Activated CD4-positive, alpha-beta memory T cell treated with anti-CD3 and anti-CD28 coated beads for 36 hours (primary cell): ENCODE measurements at regions not wholly inside any gene's neighbourhood (a gene's known extent, or its start where the extent isn't known, plus 50 kb on each side); places are given as distances from the start of the nearest gene placed in this dataset.
"Not testable (repeated sequence)": the region's sequence is repeated elsewhere in the genome, so short reads cannot be mapped to it uniquely, and the experiment has no call there.

ENCODE experiments used
- CTCF ChIA-PET: fragments of 350-600 bp; sonication (Branson Sonifier 250); formaldehyde crosslinking; loops from one replicate; lab custom pipeline; 2021; ENCODE audit warnings: antibody characterized with exemption, inconsistent platforms; lab: Charles Lee
- POLR2A ChIA-PET: fragments of 350-600 bp; sonication (Branson Sonifier 250); formaldehyde crosslinking; loops from one replicate; lab custom pipeline; 2021; ENCODE audit warnings: antibody characterized with exemption; lab: Charles Lee
- DNase-seq: peaks from one replicate; pipeline ENCODE4 v3.0.0-alpha.2; 2020
- H3K27ac Mint-ChIP-seq: one replicate; pipeline ENCODE4 v1.8.0; 2021; ENCODE audit warnings: mixed read lengths
- H3K27me3 Mint-ChIP-seq: one replicate; pipeline ENCODE4 v1.8.0; 2021; ENCODE audit warnings: mixed read lengths
- H3K36me3 Mint-ChIP-seq: one replicate; pipeline ENCODE4 v1.8.0; 2021; ENCODE audit warnings: mixed read lengths
- H3K4me1 Mint-ChIP-seq: one replicate; pipeline ENCODE4 v1.8.0; 2021; ENCODE audit warnings: low read depth, mixed read lengths
- H3K4me3 Mint-ChIP-seq: one replicate; pipeline ENCODE4 v1.8.0; 2021; ENCODE audit warnings: mild to moderate bottlenecking, mixed read lengths
- H3K9me3 Mint-ChIP-seq: one replicate; pipeline ENCODE4 v1.8.0; 2021; ENCODE audit warnings: mixed read lengths
- intact Hi-C: fragments of 100-400 bp; cut with micrococcal nuclease; formaldehyde crosslinking; loops from one replicate; pipeline ENCODE4 v1.15.1; 2023

- Mint-ChIP-seq H3K27me3 (no peaks in the 10 kb centered on the region), H3K27ac (no peak overlapping the region)
- intact Hi-C loops: no loop called here
Observed at GRCh38 chr11:104771763-104772162, 126.5 kb downstream of the CASP12 start.

DNA sequence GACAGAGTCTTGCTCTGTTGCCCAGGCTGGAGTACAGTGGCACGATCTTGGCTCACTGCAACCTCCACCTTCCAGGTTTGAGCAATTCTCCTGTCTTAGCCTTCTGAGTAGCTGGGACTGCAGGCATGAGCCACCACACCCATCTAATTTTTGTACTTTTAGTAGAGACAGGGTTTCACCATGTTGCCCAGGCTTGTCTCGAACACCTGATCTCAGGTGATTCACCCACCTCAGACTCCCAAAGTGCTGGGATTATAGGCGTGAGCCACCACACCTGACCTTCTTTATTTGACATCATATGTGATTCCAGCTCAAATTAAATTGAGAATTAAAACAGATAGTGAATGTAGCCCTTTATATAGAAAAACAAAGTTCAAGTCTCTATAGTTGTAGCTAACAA, 127.2 kb downstream of the CASP12 start:
- peaks cover 13% of the 10 kb centered on the region for H3K4me1 Mint-ChIP-seq
- H3K27me3 Mint-ChIP-seq, H3K36me3 Mint-ChIP-seq, H3K27ac Mint-ChIP-seq, H3K4me3 Mint-ChIP-seq, CTCF ChIA-PET, H3K9me3 Mint-ChIP-seq, POLR2A ChIA-PET, DNase-seq, intact Hi-C loops: not testable (repeated sequence)

More at GRCh38 chr11:104771763-104772162, 126.5 kb downstream of the CASP12 start:
- Mint-ChIP-seq H3K4me3 (no peak overlapping the region), H3K4me1 (peaks cover 13% of the 10 kb centered on the region), H3K36me3 (no peaks in the 10 kb centered on the region), H3K9me3 (no peaks in the 10 kb centered on the region)
- POLR2A ChIA-PET: no interaction called here
- CTCF ChIA-PET: no interaction called here
- DNase-seq: no peak

DNA sequence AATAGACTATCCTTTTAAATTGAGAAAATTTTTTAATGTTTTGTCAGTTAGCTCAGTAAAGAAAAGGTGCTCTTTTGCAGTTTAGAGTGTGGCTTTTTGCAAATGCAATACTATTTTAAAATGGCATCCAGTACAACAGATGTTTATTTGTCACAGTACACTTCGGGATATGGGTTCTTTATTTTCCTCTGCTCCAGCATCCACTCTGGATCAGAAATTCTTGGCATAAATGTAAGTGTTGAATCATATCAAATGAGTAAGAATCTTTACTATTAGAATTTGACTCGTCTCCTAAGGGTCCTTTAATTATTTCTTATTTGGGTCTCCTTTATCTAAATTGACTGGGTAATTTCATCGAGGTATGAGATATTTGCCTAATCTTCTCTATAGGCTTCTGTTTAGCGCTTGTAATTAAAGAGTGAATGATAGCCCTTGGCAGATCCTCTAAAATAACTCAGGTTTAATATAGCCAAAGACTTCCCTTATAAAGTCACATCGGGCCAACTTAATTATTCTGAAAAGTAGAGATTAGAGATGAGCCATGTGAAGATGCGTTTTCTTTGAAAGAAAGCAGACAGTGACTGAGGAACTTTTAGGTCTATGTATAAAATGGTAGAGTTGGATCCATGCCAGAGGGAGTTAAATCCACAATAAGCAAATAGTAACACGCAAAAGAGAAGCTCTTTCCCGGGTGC, 132.7 kb downstream of the CASP12 start:
- POLR2A ChIA-PET: no interaction called here
- Mint-ChIP-seq H3K36me3 (no peaks in the 10 kb centered on the region), H3K9me3 (peaks cover 4% of the 10 kb centered on the region), H3K27ac (no peak overlapping the region), H3K4me1 (peaks cover 16% of the 10 kb centered on the region), H3K27me3 (no peaks in the 10 kb centered on the region), H3K4me3 (no peak overlapping the region)
- CTCF ChIA-PET: no interaction called here
- intact Hi-C loops: loop anchor here (2.0 to 10.0 kb wide), 2 partner anchors 33 to 151 kb away; no protein-coding TSS in a partner anchor
- DNase-seq: no peak

DNA sequence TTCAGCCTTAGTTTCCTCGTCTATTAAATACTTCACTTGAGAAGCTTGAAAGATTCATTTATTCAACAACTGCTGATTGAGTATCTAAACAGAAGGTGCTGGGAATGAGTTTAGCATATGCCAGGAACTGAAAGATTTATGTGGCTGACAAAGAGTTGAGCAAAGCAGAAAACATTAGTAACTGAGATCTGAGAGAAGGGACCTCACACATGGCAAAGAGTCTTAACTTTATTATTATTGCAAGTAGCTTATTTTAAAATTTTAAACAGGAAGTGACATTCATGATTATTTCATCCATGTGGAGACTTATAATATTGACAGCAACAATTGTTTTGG, 133.6 kb downstream of the CASP12 start:
- peaks cover 16% of the 10 kb centered on the region for H3K4me1 Mint-ChIP-seq
- peaks cover 7% of the 10 kb centered on the region for H3K36me3 Mint-ChIP-seq
- CTCF ChIA-PET: interaction anchor here (0.5 kb wide), 1 partner anchor 167 kb away, joined by 3 read pairs; no protein-coding TSS in a partner anchor
- H3K4me3 Mint-ChIP-seq: no peak overlapping the region
- H3K9me3 Mint-ChIP-seq: peaks cover 12% of the 10 kb centered on the region
- no peaks in the 10 kb centered on the region for H3K27me3 Mint-ChIP-seq
- intact Hi-C loops: loop anchor here (1.0 to 10.0 kb wide), 3 partner anchors 34 to 150 kb away; no protein-coding TSS in a partner anchor
- DNase-seq: no peak
- POLR2A ChIA-PET: interaction anchor here (0.7 kb wide), 1 partner anchor 14 kb away, joined by 4 read pairs; no protein-coding TSS in a partner anchor
- H3K27ac Mint-ChIP-seq: no peak overlapping the region

GRCh38 chr11:104763930-104764709, 134.1 kb downstream of the CASP12 start:
- ChIA-PET POLR2A (interaction anchor here (0.7 kb wide), 1 partner anchor 13 kb away, joined by 4 read pairs; no protein-coding TSS in a partner anchor), CTCF (interaction anchor here (0.5 kb wide), 1 partner anchor 167 kb away, joined by 3 read pairs; no protein-coding TSS in a partner anchor)
- intact Hi-C loops: loop anchor here (1.0 to 10.0 kb wide), 3 partner anchors 35 to 149 kb away; no protein-coding TSS in a partner anchor
- peaks cover 16% of the 10 kb centered on the region for H3K4me1 Mint-ChIP-seq
- no peak overlapping the region for H3K4me3 Mint-ChIP-seq
- no peak for DNase-seq
- no peak overlapping the region for H3K27ac Mint-ChIP-seq
- peaks cover 10% of the 10 kb centered on the region for H3K36me3 Mint-ChIP-seq
- peaks cover 17% of the 10 kb centered on the region for H3K9me3 Mint-ChIP-seq
- no peaks in the 10 kb centered on the region for H3K27me3 Mint-ChIP-seq

- no peak overlapping the region for H3K27ac Mint-ChIP-seq
- ChIA-PET POLR2A (no interaction called here), CTCF (no interaction called here)
- intact Hi-C loops: loop anchor here (10.0 kb wide), 1 partner anchor 147 kb away; no protein-coding TSS in a partner anchor
- H3K4me3 Mint-ChIP-seq: no peak overlapping the region
- H3K36me3 Mint-ChIP-seq: peaks cover 13% of the 10 kb centered on the region
- H3K9me3 Mint-ChIP-seq: peaks cover 26% of the 10 kb centered on the region
- peaks cover 16% of the 10 kb centered on the region for H3K4me1 Mint-ChIP-seq
- DNase-seq: no peak
- H3K27me3 Mint-ChIP-seq: no peaks in the 10 kb centered on the region
Observed at GRCh38 chr11:104761511-104761910, 136.7 kb downstream of the CASP12 start.

GRCh38 chr11:104759464-104759863, 138.8 kb downstream of the CASP12 start:
- H3K9me3 Mint-ChIP-seq: peaks cover 26% of the 10 kb centered on the region
- no peak overlapping the region for H3K27ac Mint-ChIP-seq
- H3K4me1 Mint-ChIP-seq: peaks cover 11% of the 10 kb centered on the region
- intact Hi-C loops: no loop called here
- ChIA-PET CTCF (no interaction called here), POLR2A (no interaction called here)
- H3K36me3 Mint-ChIP-seq: peaks cover 13% of the 10 kb centered on the region
- no peak for DNase-seq
- no peak overlapping the region for H3K4me3 Mint-ChIP-seq
- H3K27me3 Mint-ChIP-seq: no peaks in the 10 kb centered on the region

DNA sequence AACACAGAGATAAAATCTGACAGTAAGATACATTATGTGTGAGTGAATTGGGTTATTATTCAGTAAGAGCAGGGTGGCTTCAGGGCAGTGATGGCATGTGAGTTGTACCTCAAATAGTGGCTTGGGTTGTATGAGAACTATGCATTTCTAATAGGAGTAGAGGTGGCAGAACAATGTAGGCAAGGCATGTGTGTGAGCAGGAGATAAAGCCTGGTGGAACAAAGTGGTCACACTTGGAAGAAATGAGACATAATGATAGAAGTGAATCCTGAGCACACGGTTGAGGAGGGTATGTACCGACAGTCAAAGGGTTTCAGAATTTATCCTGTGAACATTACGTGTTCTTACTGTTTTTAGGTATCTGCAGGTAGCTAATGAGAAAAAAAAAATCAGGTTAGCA, 159.3 kb downstream of the CASP12 start:
- no peak for DNase-seq
- Mint-ChIP-seq H3K4me1 (peaks cover 15% of the 10 kb centered on the region), H3K9me3 (no peaks in the 10 kb centered on the region), H3K4me3 (no peak overlapping the region), H3K27ac (no peak overlapping the region), H3K27me3 (no peaks in the 10 kb centered on the region), H3K36me3 (no peaks in the 10 kb centered on the region)
- intact Hi-C loops: no loop called here
- CTCF ChIA-PET: no interaction called here
- POLR2A ChIA-PET: no interaction called here

DNA sequence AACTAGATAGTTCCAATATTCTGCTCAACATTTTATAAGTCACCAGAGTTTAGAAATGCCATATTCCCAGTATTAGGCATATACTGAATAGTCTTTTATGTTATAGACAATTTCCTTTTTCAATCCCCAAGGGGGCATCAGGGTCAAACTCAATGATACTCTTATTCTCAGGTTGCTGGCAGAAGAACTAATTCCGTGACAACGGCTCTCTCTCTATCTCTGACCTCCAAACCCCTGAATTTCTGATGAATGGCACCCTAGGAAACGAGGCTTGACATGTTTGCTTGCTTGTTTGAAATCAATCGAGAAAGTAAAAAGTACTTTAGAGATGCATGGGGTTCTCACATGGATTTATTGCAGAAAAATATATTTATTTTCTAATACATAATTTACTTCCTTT, 160.1 kb downstream of the CASP12 start:
- intact Hi-C loops: no loop called here
- H3K27ac Mint-ChIP-seq: no peak overlapping the region
- H3K27me3 Mint-ChIP-seq: no peaks in the 10 kb centered on the region
- POLR2A ChIA-PET: no interaction called here
- peaks cover 15% of the 10 kb centered on the region for H3K4me1 Mint-ChIP-seq
- H3K9me3 Mint-ChIP-seq: no peaks in the 10 kb centered on the region
- DNase-seq: no peak
- CTCF ChIA-PET: no interaction called here
- no peaks in the 10 kb centered on the region for H3K36me3 Mint-ChIP-seq
- H3K4me3 Mint-ChIP-seq: no peak overlapping the region

GRCh38 chr11:104736502-104736901, 161.8 kb downstream of the CASP12 start:
- ChIA-PET CTCF (interaction anchor here (1.0 kb wide), 1 partner anchor 10 kb away, joined by 3 read pairs; no protein-coding TSS in a partner anchor), POLR2A (no interaction called here)
- no peak overlapping the region for H3K27ac Mint-ChIP-seq
- H3K4me3 Mint-ChIP-seq: no peak overlapping the region
- H3K27me3 Mint-ChIP-seq: no peaks in the 10 kb centered on the region
- H3K4me1 Mint-ChIP-seq: peaks cover 23% of the 10 kb centered on the region
- no peak for DNase-seq
- intact Hi-C loops: no loop called here
- H3K9me3 Mint-ChIP-seq: no peaks in the 10 kb centered on the region
- no peaks in the 10 kb centered on the region for H3K36me3 Mint-ChIP-seq

- CTCF ChIA-PET: interaction anchor here (0.8 kb wide), 1 partner anchor 138 kb away, joined by 3 read pairs; no protein-coding TSS in a partner anchor
- Mint-ChIP-seq H3K27ac (no peak overlapping the region), H3K9me3 (no peaks in the 10 kb centered on the region), H3K27me3 (no peaks in the 10 kb centered on the region), H3K4me1 (peaks cover 23% of the 10 kb centered on the region), H3K4me3 (no peak overlapping the region), H3K36me3 (no peaks in the 10 kb centered on the region)
- POLR2A ChIA-PET: no interaction called here
- no peak for DNase-seq
- intact Hi-C loops: no loop called here
Observed at GRCh38 chr11:104734998-104735397, 163.3 kb downstream of the CASP12 start.

GRCh38 chr11:104731890-104732289, 166.4 kb downstream of the CASP12 start:
- ChIA-PET CTCF (no interaction called here), POLR2A (no interaction called here)
- Mint-ChIP-seq H3K9me3 (no peaks in the 10 kb centered on the region), H3K4me3 (no peak overlapping the region), H3K27me3 (no peaks in the 10 kb centered on the region), H3K36me3 (no peaks in the 10 kb centered on the region), H3K27ac (no peak overlapping the region), H3K4me1 (peaks cover 13% of the 10 kb centered on the region)
- DNase-seq: peak; percentile 32
- intact Hi-C loops: loop anchor here (1.0 kb wide), 1 partner anchor 27 kb away; no protein-coding TSS in a partner anchor
